ENCODE measurements at regions not wholly inside any gene's neighbourhood (a gene's known extent, or its start where the extent isn't known, plus 50 kb on each side); places are given as distances from the start of the nearest gene placed in this dataset.

DNA sequence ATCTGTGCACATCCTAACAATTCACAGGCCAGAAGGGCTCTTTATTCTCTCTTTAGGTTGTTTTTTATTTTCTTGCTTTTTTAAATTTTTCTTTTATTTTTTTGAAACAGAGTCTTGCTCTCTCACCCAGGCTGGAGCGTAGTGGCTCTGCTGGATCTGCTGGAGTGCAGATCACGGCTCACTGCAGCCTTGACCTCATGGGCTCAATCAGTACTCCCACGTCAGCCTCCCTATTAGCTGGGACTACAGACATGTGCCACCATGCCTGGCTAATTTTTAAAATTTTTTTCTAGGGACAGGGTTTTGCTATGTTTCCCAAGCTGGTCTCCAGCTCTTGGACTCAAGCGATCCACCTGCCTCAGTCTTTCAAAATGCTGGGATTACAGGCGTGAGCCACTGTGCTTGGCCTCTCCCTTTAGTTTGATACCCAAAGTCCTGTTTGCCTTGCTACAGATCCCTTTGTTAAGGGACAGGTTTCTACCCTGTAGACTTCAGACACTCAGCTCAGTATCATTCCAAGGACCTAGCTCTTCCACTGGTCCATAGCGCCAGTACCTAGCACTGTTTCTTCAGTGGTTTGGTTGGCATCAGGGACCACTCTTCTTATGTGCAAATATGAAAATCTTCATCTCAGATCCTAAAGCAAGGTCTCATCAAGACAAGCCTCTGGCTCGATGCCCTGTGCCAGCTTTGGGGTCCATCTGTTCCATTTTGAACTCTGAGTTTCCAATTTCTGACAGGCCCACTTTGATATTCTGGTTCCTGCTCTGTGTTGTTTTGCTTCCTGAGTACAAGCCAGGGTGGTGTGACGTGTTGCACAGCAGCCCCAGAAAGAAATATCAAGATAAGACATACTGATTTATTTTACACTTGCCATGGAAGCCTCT lies 211.7 kb downstream of the FAT3 start:
- no peaks in the 10 kb centered on the region for H3K9me3 ChIP-seq (ENCODE audit: control insufficient read depth, low read length, poor library complexity, severe bottlenecking)
- no peak for DNase-seq
- no peaks in the 10 kb centered on the region for H3K36me3 Mint-ChIP-seq (ENCODE audit: low read depth)
- no peak overlapping the region for H3K27ac Mint-ChIP-seq
- no peaks in the 10 kb centered on the region for H3K27me3 Mint-ChIP-seq
- ATAC-seq, result no peak
- no peaks in the 10 kb centered on the region for H3K4me1 Mint-ChIP-seq
- H3K4me3 Mint-ChIP-seq, result no peak overlapping the region

DNA sequence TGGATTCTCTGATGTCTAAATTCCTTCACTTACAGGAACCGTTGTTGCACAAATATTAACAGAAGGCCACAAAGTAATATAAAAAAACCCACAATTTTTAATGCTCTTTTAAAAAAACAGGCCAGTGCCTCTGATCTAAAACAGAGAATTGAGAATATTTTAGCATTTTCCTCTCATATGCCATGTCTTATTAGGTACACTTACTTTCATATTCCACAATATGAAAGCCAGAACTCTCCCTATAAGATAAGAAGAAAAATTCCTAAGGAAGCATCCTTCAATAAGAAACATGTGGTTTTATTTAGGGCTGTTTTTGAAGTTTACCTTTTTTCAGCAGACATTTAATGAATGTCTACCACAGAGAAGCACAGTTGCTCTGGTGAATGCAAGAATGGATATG lies 214.5 kb downstream of the FAT3 start:
- Mint-ChIP-seq H3K27me3 (no peaks in the 10 kb centered on the region), H3K4me3 (no peak overlapping the region), H3K27ac (no peak overlapping the region), H3K4me1 (no peaks in the 10 kb centered on the region), H3K36me3 (ENCODE audit: low read depth) (no peaks in the 10 kb centered on the region)
- H3K9me3 ChIP-seq (ENCODE audit: control insufficient read depth, low read length, poor library complexity, severe bottlenecking), result no peaks in the 10 kb centered on the region
- DNase-seq, result no peak
- ATAC-seq, result no peak

DNA sequence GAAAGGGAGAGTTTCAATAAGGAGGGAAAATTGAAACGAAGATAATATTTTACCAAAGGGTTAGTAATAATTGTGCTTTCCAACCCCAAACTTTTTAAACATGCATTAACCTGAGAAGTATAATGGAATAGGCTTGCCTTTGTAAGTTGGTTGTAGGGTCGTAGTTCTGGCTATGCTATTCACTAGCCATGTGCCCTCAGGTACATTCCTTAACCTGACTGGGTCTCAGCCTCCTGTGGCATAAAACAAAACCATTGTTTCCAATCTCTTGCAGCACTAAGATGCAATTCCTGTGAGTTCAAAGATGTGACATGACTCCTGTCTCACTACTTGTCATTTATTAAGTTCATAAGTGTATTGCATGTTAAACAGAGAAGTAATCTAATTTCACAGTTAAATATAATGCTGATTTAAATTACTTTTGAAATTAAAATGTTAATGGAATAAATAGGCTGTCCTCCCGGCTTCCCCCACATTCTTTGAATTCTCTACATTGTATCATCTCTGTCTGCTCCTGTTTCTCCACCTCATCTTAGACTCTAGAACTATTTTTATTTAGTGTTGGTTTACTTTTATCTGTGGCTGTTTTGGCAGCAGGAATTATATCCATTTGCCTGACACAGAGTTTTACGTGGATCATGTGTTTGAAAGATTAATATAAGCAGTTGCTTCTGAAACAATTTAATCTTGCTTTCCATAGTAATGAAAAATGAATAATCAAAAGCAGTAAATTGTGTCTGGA lies 216.3 kb downstream of the FAT3 start:
- no peaks in the 10 kb centered on the region for H3K27me3 Mint-ChIP-seq
- no peaks in the 10 kb centered on the region for H3K36me3 Mint-ChIP-seq (ENCODE audit: low read depth)
- H3K4me3 Mint-ChIP-seq, result no peak overlapping the region
- H3K27ac Mint-ChIP-seq, result no peak overlapping the region
- ATAC-seq (no peak), DNase-seq (no peak)
- H3K9me3 ChIP-seq (ENCODE audit: control insufficient read depth, low read length, poor library complexity, severe bottlenecking), result no peaks in the 10 kb centered on the region
- no peaks in the 10 kb centered on the region for H3K4me1 Mint-ChIP-seq

DNA sequence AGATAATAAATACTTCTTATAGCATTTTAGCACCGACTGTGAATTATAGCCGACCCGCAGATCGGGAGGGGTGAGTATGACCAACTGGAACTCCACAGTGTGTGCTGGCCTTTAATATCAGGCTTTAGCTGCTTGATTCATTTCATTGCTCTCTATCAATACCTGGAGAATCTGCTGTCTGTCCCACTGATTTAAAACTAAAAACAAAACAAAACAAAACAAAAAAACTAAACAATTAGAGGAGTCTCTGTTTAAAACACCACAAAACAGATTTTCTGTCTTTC lies 216.8 kb downstream of the FAT3 start:
- H3K4me1 Mint-ChIP-seq, result no peaks in the 10 kb centered on the region
- no peaks in the 10 kb centered on the region for H3K27me3 Mint-ChIP-seq
- H3K27ac Mint-ChIP-seq, result no peak overlapping the region
- H3K9me3 ChIP-seq (ENCODE audit: control insufficient read depth, low read length, poor library complexity, severe bottlenecking), result no peaks in the 10 kb centered on the region
- ATAC-seq (no peak), DNase-seq (no peak)
- H3K36me3 Mint-ChIP-seq (ENCODE audit: low read depth), result no peaks in the 10 kb centered on the region
- no peak overlapping the region for H3K4me3 Mint-ChIP-seq

DNA sequence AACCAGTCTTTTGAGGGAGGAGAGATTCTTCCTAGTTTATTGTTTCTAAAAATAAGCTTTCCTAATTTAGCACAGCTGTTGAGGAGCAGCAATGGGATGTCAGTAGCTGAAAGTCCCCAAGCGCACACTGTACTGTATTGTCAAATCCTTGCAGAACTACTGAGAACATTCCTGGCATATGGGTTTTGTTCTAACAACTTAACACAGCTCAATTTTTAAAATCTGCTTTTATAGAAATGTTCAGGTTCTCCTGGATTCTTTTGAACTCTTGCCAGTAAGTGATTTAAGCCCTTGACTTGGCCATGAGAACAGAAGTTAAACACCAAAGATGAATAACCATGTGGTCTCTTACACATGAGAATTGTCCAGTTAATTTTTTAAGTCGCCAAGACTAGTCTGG lies 218.6 kb downstream of the FAT3 start:
- H3K27ac Mint-ChIP-seq, result no peak overlapping the region

DNA sequence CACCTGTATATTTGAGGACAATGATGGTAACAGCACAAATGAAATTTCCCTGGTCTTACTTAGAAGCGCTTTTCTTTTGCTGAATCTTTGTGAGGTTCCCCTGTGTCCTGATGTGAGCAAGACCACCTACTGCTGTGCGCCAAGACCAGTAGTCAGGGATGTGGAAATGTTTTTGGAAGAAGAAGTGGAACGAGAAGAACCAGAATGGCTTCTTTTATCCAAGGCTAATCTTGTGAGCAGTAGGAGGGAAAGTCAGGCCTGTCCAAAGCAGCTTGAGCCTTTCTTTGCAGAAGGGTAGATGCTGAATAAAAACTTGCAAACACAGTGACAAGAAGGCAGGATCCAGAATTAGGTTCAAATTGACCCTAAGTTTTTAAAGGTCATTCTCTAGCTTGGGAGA lies 223.0 kb downstream of the FAT3 start:
- Mint-ChIP-seq H3K4me1 (no peaks in the 10 kb centered on the region), H3K36me3 (ENCODE audit: low read depth) (no peaks in the 10 kb centered on the region), H3K27me3 (no peaks in the 10 kb centered on the region), H3K4me3 (no peak overlapping the region), H3K27ac (no peak overlapping the region)
- H3K9me3 ChIP-seq (ENCODE audit: control insufficient read depth, low read length, poor library complexity, severe bottlenecking), result no peaks in the 10 kb centered on the region
- ATAC-seq (no peak), DNase-seq (no peak)

More for the DNA sequence above, 218.6 kb downstream of the FAT3 start:
- Mint-ChIP-seq H3K4me1 (no peaks in the 10 kb centered on the region), H3K36me3 (ENCODE audit: low read depth) (no peaks in the 10 kb centered on the region), H3K27me3 (no peaks in the 10 kb centered on the region), H3K4me3 (no peak overlapping the region)
- ATAC-seq, result no peak
- DNase-seq, result no peak
- H3K9me3 ChIP-seq (ENCODE audit: control insufficient read depth, low read length, poor library complexity, severe bottlenecking), result no peaks in the 10 kb centered on the region

DNA sequence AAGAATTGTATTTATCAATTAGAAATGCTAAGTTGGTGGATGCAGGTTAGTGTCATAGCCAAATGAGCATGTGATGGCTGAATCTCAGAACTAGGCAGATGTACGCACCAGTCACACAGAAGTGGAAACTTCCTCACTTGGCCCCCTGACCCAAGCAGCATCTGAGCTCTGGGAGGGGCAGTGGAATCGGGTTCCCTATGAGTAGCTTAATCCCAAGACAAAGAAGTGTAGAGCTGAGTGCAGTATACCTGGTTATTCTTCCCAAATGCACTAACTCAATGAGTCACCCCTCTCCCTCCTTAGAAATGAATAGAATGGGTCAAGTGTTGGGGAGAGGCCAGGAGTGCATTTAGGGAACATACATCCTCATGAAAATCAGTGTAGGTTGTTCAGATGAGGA lies 224.6 kb downstream of the FAT3 start:
- no peak overlapping the region for H3K4me3 Mint-ChIP-seq
- no peaks in the 10 kb centered on the region for H3K27me3 Mint-ChIP-seq
- H3K4me1 Mint-ChIP-seq, result no peaks in the 10 kb centered on the region
- H3K9me3 ChIP-seq (ENCODE audit: control insufficient read depth, low read length, poor library complexity, severe bottlenecking), result no peaks in the 10 kb centered on the region
- no peaks in the 10 kb centered on the region for H3K36me3 Mint-ChIP-seq (ENCODE audit: low read depth)
- no peak overlapping the region for H3K27ac Mint-ChIP-seq
- ATAC-seq, result no peak
- DNase-seq, result no peak

DNA sequence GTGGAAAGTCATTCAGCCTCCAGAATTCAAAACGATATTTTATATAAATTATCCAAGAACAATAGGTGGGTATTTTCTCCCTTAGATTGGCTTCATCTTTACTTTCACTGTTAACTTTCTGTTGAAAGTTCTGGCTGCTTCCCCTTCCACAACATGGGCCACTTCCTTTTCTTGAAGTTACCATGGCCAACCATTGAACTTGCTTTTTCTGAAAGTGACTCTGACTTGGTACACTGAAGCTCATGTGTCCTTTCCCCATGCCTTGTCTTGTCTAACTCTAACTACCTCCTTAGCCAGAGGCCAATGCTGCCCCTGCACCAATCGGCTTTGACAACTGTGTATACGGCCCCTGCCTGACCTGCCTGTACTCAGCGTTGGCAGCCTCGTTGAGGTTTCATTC lies 225.2 kb downstream of the FAT3 start:
- Mint-ChIP-seq H3K27ac (no peak overlapping the region), H3K27me3 (no peaks in the 10 kb centered on the region), H3K4me3 (no peak overlapping the region), H3K4me1 (no peaks in the 10 kb centered on the region), H3K36me3 (ENCODE audit: low read depth) (no peaks in the 10 kb centered on the region)
- no peaks in the 10 kb centered on the region for H3K9me3 ChIP-seq (ENCODE audit: control insufficient read depth, low read length, poor library complexity, severe bottlenecking)
- no peak for ATAC-seq
- DNase-seq, result no peak

DNA sequence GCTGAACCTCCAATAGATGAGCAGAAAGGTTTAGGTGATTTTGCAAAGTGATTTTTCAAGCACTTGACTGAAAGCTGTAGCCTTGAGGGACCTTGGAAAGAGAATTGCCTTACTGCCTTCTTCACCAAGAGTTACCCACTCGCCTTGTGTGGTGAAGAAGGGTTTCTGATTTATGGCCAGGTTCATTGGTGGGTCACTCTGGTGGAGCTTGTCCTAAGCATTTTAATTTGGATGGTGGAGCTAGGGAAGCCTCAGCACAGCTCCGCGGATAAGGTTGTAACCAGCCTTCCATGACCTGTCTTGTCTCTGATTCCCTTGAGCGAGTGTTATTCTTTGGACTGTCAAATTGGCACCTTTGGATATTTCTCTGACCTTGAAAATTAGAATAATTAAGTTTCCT lies 226.4 kb downstream of the FAT3 start:
- DNase-seq, result no peak
- no peaks in the 10 kb centered on the region for H3K4me1 Mint-ChIP-seq
- no peak overlapping the region for H3K4me3 Mint-ChIP-seq
- no peaks in the 10 kb centered on the region for H3K36me3 Mint-ChIP-seq (ENCODE audit: low read depth)
- ATAC-seq, result no peak
- H3K27me3 Mint-ChIP-seq, result no peaks in the 10 kb centered on the region
- H3K27ac Mint-ChIP-seq, result no peak overlapping the region
- H3K9me3 ChIP-seq (ENCODE audit: control insufficient read depth, low read length, poor library complexity, severe bottlenecking), result no peaks in the 10 kb centered on the region

DNA sequence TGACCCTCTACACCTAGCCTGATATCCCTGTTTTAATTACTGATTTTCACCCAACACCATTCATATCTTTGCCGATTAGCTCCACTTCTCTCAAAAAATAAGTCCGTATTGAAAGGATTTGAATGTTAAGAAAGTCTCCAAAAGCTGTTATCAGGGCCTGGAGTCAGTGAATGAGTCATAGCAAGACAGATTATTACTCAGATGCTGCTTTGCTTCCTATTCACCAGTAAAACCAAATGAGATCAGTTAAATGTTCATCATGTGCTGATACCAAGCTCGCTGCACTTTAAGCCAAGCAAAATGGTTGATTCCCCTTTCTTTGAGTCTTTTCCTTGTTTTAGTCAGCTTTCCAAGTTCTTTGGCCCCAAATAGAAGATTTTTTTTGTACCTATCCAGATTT lies 228.4 kb downstream of the FAT3 start:
- Mint-ChIP-seq H3K4me1 (no peaks in the 10 kb centered on the region), H3K36me3 (ENCODE audit: low read depth) (no peaks in the 10 kb centered on the region), H3K27ac (no peak overlapping the region), H3K27me3 (no peaks in the 10 kb centered on the region), H3K4me3 (no peak overlapping the region)
- ATAC-seq, result no peak
- no peaks in the 10 kb centered on the region for H3K9me3 ChIP-seq (ENCODE audit: control insufficient read depth, low read length, poor library complexity, severe bottlenecking)
- no peak for DNase-seq

DNA sequence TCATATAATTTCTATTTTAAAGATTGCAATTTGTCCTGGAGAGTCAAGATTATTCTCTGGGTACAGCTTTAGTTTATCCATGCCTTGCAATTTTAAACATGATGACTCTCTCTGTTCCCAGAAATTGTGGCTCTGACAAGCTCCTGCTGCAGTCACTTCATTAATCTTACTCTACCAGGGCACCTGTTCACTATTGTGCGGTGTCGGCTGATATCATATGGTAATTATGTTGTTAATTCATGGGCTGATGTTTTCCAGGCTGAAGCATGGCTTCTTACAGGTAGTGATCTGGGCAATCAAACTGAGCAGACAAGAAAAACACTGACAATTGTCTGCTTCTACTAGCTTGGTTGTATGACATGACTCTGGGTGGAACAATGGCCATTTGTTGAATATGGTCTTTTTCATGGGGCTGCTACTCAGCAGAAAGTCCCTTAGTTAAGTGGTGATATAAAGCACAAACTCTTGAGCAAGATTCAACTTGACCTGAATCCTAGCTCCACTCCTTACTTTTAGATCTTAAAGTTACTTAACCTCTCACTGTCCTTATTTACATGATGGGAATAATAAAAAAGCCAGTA lies 230.7 kb downstream of the FAT3 start:
- DNase-seq (no peak), ATAC-seq (no peak)
- H3K9me3 ChIP-seq (ENCODE audit: control insufficient read depth, low read length, poor library complexity, severe bottlenecking), result no peaks in the 10 kb centered on the region
- H3K4me3 Mint-ChIP-seq, result no peak overlapping the region
- H3K27ac Mint-ChIP-seq, result no peak overlapping the region
- no peaks in the 10 kb centered on the region for H3K27me3 Mint-ChIP-seq
- H3K36me3 Mint-ChIP-seq (ENCODE audit: low read depth), result no peaks in the 10 kb centered on the region
- H3K4me1 Mint-ChIP-seq, result no peaks in the 10 kb centered on the region

DNA sequence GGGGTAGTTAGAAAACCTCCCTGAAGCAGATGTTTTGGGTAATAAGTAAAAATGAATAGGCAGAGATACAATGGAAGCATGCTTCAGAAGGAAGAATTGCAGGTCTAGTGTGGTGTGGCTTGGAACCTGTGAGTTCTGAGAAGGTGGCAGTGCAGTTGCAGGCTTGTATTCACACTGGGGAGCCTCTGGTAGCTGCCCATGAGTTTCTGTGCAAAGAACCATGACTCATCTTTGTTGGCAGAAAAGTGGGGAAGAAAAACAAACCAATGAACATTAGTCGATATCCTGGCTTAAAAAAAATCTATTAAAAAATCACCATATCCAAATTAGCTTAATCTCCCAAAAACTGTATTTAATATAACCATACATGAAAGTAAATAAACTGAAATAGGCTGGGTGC lies 232.6 kb downstream of the FAT3 start:
- H3K27me3 Mint-ChIP-seq, result no peaks in the 10 kb centered on the region
- no peaks in the 10 kb centered on the region for H3K4me1 Mint-ChIP-seq
- no peaks in the 10 kb centered on the region for H3K9me3 ChIP-seq (ENCODE audit: control insufficient read depth, low read length, poor library complexity, severe bottlenecking)
- H3K27ac Mint-ChIP-seq, result no peak overlapping the region
- no peak for DNase-seq
- no peak overlapping the region for H3K4me3 Mint-ChIP-seq
- H3K36me3 Mint-ChIP-seq (ENCODE audit: low read depth), result no peaks in the 10 kb centered on the region
- no peak for ATAC-seq

DNA sequence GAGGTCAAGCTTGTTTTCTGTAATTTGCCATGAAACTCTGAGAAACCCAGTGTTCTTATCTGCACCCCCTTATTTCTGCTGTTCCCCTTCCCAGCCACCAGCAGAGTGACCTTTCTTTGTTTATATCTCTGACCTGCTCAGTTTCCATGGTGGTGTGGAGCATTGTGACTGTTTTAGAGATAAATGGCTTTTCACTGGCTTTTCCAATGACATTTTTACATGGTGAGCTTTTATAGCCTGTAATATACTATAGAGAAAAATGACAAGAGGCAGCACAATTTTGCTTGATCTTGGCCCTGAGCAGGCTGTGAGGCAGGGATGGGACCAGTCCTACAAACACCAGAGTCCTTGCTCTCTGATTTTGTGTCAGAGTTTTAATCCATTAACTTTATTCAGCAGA lies 233.9 kb downstream of the FAT3 start:
- DNase-seq (no peak), ATAC-seq (no peak)
- Mint-ChIP-seq H3K36me3 (ENCODE audit: low read depth) (no peaks in the 10 kb centered on the region), H3K4me3 (no peak overlapping the region), H3K4me1 (no peaks in the 10 kb centered on the region), H3K27me3 (no peaks in the 10 kb centered on the region), H3K27ac (no peak overlapping the region)
- H3K9me3 ChIP-seq (ENCODE audit: control insufficient read depth, low read length, poor library complexity, severe bottlenecking), result no peaks in the 10 kb centered on the region

DNA sequence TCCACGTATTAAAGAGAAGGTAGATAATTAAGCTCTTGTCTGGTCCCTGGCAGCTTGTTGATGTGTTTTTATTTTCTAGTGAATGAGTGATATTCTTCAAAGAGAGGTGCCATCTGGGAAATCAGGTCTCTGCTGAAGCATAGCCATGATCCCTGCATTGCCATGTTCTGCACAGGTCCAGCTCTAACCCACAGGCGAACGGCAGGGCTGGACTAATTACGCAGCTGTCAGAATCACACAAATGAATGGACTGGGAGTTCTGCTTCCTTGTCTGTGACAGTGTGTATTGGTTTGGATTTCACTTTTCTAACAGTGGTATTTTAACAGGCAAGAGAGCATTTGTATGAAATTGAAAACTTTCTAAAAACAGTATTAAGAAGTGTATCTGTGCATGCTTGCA lies 235.6 kb downstream of the FAT3 start:
- H3K4me1 Mint-ChIP-seq, result no peaks in the 10 kb centered on the region
- no peak overlapping the region for H3K4me3 Mint-ChIP-seq
- H3K9me3 ChIP-seq (ENCODE audit: control insufficient read depth, low read length, poor library complexity, severe bottlenecking), result no peaks in the 10 kb centered on the region
- DNase-seq, result no peak
- no peak for ATAC-seq
- no peak overlapping the region for H3K27ac Mint-ChIP-seq
- peaks cover 9% of the 10 kb centered on the region for H3K27me3 Mint-ChIP-seq
- no peaks in the 10 kb centered on the region for H3K36me3 Mint-ChIP-seq (ENCODE audit: low read depth)
